Erythroblast (primary cell): ENCODE measurements at regions not wholly inside any gene's neighbourhood (a gene's known extent, or its start where the extent isn't known, plus 50 kb on each side); places are given as distances from the start of the nearest gene placed in this dataset.

Source experiments
- GATA1 ChIP-seq: IDR thresholded peaks from 2 replicates; pipeline ENCODE4 v1.6.1; 2011; ENCODE audit warnings: low read depth, mild to moderate bottlenecking, control low read depth, low read length, moderate library complexity
- POLR2A ChIP-seq: IDR thresholded peaks from 2 replicates; pipeline ENCODE4 v1.6.1; 2011; ENCODE audit warnings: mild to moderate bottlenecking, low read length

DNA sequence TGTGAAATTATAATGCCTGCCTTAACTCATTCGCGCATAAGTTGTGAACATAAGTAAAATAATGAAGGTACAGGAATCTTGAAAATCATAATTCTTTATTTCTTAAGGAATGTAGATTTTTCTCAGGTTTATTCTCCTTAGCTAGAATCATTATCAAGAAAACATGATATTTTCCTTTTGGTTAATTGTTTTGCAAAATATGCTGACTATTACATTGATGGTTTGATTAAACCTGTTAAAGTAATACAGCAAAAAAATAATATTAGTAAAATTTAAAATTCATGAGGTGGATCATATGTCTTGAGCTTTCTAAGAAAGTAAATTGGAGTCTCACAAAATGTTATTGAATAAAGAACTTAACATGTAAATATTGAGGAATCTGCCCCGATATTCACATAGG lies 178.7 kb upstream of the TRAM1L1 start:
- TF ChIP-seq POLR2A (no peak), GATA1 (no peak)
